Gastroesophageal sphincter (tissue), 3 donors: ENCODE measurements at regions not wholly inside any gene's neighbourhood (a gene's known extent, or its start where the extent isn't known, plus 50 kb on each side); places are given as distances from the start of the nearest gene placed in this dataset.

Experiments used
- CTCF ChIP-seq, 4 experiments: fragments of 200-600 bp in 2 of 4; fragments of 450-650 bp in 2 of 4; sonication (generic) in 1 of 4; IDR thresholded peaks; one replicate each; pipeline ENCODE4 v1.5.1; 2017 to 2019; ENCODE audit warnings: antibody characterized with exemption in 4 of 4, mild to moderate bottlenecking in 2 of 4, moderate library complexity in 2 of 4
- POLR2A ChIP-seq, 2 donors: fragments of 450-650 bp; IDR thresholded peaks; one replicate each; pipeline ENCODE4 v1.6.1; 2017; ENCODE audit warnings: antibody characterized with exemption in 2 of 2, mild to moderate bottlenecking in 2 of 2, moderate library complexity in 1 of 2
- POLR2AphosphoS5 ChIP-seq: sonication (generic); formaldehyde crosslinking; IDR thresholded peaks from one replicate; pipeline ENCODE4 v1.6.1; 2017; ENCODE audit warnings: antibody characterized with exemption

GRCh38 chr22:49509016-49509415 lies 318.7 kb downstream of the BRD1 start:
- TF ChIP-seq POLR2A (IDR thresholded peaks at IDR 0.05) (no peak), POLR2AphosphoS5 (no peak), CTCF (IDR thresholded peaks at IDR 0.05) (no peak)
